Mucosa of descending colon (tissue), 3 donors: ENCODE measurements at regions not wholly inside any gene's neighbourhood (a gene's known extent, or its start where the extent isn't known, plus 50 kb on each side); places are given as distances from the start of the nearest gene placed in this dataset.
"Not testable (repeated sequence)": the region's sequence is repeated elsewhere in the genome, so short reads cannot be mapped to it uniquely, and the experiment has no call there.

Experiments used
- ATAC-seq: fragments of 200-7000 bp; cut with Tn5 transposase; one replicate; pipeline ENCODE4 v1.9.1; 2020; ENCODE audit warnings: mild to moderate bottlenecking, moderate library complexity
- DNase-seq, 3 donors: peaks; one replicate each; pipeline ENCODE4 v3.0.0-alpha.2; 2020
- H3K36me3 ChIP-seq: fragments of 200-600 bp; one replicate; pipeline ENCODE4 v1.8.0; 2021; ENCODE audit warnings: low read depth, mild to moderate bottlenecking
- H3K4me1 ChIP-seq: fragments of 200-600 bp; one replicate; pipeline ENCODE4 v1.8.0; 2021; ENCODE audit warnings: low read depth, mild to moderate bottlenecking
- H3K4me3 ChIP-seq: fragments of 200-600 bp; one replicate; pipeline ENCODE4 v1.8.0; 2021; ENCODE audit warnings: mild to moderate bottlenecking
- H3K9me3 ChIP-seq: fragments of 200-600 bp; one replicate; pipeline ENCODE4 v1.8.0; 2021; ENCODE audit warnings: mild to moderate bottlenecking
- intact Hi-C, 2 donors: fragments of 100-400 bp; cut with DNase I in 1 of 2; cut with micrococcal nuclease in 1 of 2; formaldehyde crosslinking; loops; one replicate each; pipeline versions ENCODE4 v1.11.0 to v1.11.1; 2022; cut with DNase I, micrococcal nuclease
- TF ChIP-seq, protein P1 (sequence below): fragments of 200-600 bp; IDR thresholded peaks from one replicate; pipeline ENCODE4 v1.8.0; 2022; ENCODE audit warnings: antibody characterized with exemption, mild to moderate bottlenecking
- donor health status: DM: no; HTN: no; CAD: no; lungs with moderate emphysema.
- donor health status: DM: no; HTN: no; CAD: no.
- donor health status: DM: no; HTN: yes; CAD: no.

DNA sequence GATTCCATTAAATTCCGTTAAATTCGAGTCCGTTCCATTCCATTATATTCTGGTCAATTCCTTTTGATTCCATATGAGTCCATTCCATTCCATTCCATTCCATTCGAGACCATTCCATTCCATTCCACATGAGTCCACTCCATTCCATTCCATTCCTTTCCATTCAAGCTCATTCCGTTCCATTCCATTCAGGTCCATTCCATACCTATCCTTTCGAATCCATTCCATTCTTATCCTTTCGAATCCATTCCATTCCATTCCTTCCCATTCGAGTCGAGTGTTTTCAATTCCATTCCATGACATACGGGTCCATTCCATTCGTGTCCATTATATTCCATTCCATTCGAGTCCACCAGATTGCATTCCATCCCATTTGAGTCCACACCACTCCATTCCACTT, 1127.4 kb downstream of the RPIA start:
- intact Hi-C loops, result no loop called here
- Histone ChIP-seq H3K36me3 (no peaks in the 10 kb centered on the region), H3K9me3 (peaks cover 74% of the 10 kb centered on the region), H3K4me1 (no peaks in the 10 kb centered on the region), H3K4me3 (no peak overlapping the region)
- ATAC-seq (no peak), DNase-seq (no peak)
- TF ChIP-seq, protein P1, sequence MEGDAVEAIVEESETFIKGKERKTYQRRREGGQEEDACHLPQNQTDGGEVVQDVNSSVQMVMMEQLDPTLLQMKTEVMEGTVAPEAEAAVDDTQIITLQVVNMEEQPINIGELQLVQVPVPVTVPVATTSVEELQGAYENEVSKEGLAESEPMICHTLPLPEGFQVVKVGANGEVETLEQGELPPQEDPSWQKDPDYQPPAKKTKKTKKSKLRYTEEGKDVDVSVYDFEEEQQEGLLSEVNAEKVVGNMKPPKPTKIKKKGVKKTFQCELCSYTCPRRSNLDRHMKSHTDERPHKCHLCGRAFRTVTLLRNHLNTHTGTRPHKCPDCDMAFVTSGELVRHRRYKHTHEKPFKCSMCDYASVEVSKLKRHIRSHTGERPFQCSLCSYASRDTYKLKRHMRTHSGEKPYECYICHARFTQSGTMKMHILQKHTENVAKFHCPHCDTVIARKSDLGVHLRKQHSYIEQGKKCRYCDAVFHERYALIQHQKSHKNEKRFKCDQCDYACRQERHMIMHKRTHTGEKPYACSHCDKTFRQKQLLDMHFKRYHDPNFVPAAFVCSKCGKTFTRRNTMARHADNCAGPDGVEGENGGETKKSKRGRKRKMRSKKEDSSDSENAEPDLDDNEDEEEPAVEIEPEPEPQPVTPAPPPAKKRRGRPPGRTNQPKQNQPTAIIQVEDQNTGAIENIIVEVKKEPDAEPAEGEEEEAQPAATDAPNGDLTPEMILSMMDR, result no peak

DNA sequence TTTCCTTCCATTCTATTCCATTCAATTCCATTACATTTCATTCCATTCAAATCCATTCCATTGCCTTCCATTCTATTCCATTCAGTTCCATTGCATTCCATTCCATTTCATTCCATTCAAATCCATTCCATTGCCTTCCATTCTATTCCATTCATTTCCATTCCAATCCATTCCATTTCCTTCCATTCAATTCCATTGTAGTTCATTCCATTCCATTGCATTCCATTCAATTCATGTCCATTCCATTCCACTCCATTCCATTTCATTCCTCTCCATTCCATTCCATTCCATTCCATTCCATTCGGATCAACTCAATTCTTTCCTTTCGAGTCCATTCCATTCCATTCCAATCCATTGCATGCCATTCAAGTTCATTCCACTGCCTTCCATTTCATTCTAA, 1128.3 kb downstream of the RPIA start:
- no peaks in the 10 kb centered on the region for H3K4me1 ChIP-seq
- no peak for ATAC-seq
- H3K9me3 ChIP-seq, result peaks cover 69% of the 10 kb centered on the region
- intact Hi-C loops, result no loop called here
- H3K4me3 ChIP-seq, result no peak overlapping the region
- H3K36me3 ChIP-seq, result no peaks in the 10 kb centered on the region
- no peak for DNase-seq
- TF ChIP-seq, protein P1, result no peak

DNA sequence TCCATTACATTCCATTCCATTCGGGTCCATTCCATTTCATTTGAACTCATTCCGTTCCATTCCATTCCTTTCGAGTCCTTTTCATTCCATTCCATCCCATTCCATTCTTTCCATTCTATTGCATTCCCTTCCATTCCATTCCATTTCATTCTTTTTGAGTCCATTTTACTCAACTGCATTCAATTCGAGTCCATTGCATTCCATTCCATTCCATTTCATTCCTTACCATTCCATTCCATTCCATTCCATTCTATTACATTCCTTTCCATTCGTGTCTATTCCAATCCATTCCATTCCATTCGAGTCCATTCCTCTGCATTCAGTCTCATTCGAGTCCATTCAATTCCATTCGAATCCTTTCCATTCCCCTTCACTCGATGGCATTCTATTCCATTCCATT, 1128.8 kb downstream of the RPIA start:
- TF ChIP-seq, protein P1, result no peak
- Histone ChIP-seq H3K9me3 (peaks cover 69% of the 10 kb centered on the region), H3K36me3 (no peaks in the 10 kb centered on the region), H3K4me3 (no peak overlapping the region), H3K4me1 (no peaks in the 10 kb centered on the region)
- ATAC-seq, result no peak
- intact Hi-C loops, result no loop called here
- DNase-seq, result no peak

DNA sequence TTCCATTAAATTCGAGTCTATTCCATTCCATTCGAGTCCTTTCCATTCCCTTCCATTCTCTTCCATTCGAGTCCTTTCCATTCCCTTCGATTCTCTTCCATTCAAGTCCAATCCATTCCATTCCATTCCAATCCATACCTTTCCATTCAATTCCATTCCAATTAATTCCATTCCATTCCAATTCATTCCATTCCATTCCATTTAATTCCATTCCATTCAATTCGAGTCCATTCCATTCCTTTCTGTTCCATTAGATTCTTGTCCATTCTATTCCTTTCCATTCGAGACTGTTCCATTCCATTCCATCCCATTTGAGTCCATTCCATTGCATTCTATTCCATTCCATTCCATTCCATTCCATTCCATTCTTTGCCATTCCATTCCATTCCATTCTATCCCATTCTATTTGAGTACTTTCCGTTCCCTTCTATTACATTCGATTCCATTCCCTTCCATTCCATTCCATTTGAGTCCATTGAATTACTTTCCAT, 1130.0 kb downstream of the RPIA start:
- H3K9me3 ChIP-seq, result peaks cover 69% of the 10 kb centered on the region
- ATAC-seq, result no peak

DNA sequence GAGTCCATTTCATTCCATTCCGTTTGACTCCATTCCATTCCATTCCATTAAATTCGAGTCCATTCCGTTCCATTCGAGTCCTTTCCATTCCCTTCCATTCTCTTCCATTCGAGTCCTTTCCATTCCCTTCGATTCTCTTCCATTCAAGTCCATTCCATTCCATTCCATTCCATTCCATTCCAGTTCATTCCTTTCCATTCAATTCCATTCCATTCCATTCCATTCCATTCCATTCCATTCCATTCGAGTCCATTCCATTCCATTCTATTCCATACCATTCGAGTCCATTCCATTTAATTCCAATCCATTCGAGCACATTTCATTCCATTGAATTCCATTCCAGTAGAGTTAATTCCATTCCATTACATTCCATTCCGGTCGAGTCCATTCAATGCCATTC, 1130.9 kb downstream of the RPIA start:
- H3K4me3 ChIP-seq, H3K36me3 ChIP-seq, intact Hi-C loops, ATAC-seq, DNase-seq, H3K4me1 ChIP-seq: not testable (repeated sequence)
- peaks cover 69% of the 10 kb centered on the region for H3K9me3 ChIP-seq

More for the DNA sequence above, 1130.0 kb downstream of the RPIA start:
- intact Hi-C loops, result no loop called here
- H3K36me3 ChIP-seq, result no peaks in the 10 kb centered on the region
- TF ChIP-seq, protein P1, result no peak
- no peak for DNase-seq
- no peak overlapping the region for H3K4me3 ChIP-seq
- no peaks in the 10 kb centered on the region for H3K4me1 ChIP-seq

DNA sequence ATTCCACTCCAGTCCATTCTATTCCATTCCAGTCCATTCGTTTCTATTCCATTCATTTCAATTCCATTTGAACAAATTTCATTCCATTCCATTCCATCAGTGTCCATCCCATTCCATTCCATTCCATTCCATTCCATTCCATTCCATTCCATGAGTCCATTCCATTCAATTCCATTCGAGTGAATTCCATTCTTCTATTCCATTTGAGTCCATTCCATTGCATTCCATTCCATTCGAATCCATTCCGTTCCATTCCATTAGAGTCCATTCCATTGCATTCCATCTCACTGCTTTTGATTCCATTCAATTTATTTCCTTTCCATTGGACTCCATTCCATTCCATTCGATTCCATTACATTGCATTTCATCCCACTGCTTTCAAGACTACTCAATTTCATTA, 1132.1 kb downstream of the RPIA start:
- TF ChIP-seq, protein P1, result no peak
- intact Hi-C loops, result no loop called here

More for the DNA sequence above, 1132.1 kb downstream of the RPIA start:
- H3K9me3 ChIP-seq, result peaks cover 60% of the 10 kb centered on the region
- no peaks in the 10 kb centered on the region for H3K4me1 ChIP-seq
- no peaks in the 10 kb centered on the region for H3K36me3 ChIP-seq
- DNase-seq (no peak), ATAC-seq (no peak)
- no peak overlapping the region for H3K4me3 ChIP-seq
